ENCODE measurements at regions not wholly inside any gene's neighbourhood (a gene's known extent, or its start where the extent isn't known, plus 50 kb on each side); places are given as distances from the start of the nearest gene placed in this dataset.
"Not testable (repeated sequence)": the region's sequence is repeated elsewhere in the genome, so short reads cannot be mapped to it uniquely, and the experiment has no call there.

GRCh38 chr16:60945225-60945624, 1091.0 kb downstream of the CDH8 start:
- Mint-ChIP-seq H3K27ac (ENCODE audit: unreplicated experiment) (no peak overlapping the region), H3K9me3 (ENCODE audit: unreplicated experiment) (no peaks in the 10 kb centered on the region), H3K4me1 (ENCODE audit: low read depth, unreplicated experiment) (no peaks in the 10 kb centered on the region), H3K4me3 (ENCODE audit: unreplicated experiment) (no peak overlapping the region), H3K27me3 (ENCODE audit: unreplicated experiment) (peaks cover 1% of the 10 kb centered on the region), H3K36me3 (ENCODE audit: unreplicated experiment) (no peaks in the 10 kb centered on the region)
- no peak for DNase-seq
- TF ChIP-seq, protein P1, sequence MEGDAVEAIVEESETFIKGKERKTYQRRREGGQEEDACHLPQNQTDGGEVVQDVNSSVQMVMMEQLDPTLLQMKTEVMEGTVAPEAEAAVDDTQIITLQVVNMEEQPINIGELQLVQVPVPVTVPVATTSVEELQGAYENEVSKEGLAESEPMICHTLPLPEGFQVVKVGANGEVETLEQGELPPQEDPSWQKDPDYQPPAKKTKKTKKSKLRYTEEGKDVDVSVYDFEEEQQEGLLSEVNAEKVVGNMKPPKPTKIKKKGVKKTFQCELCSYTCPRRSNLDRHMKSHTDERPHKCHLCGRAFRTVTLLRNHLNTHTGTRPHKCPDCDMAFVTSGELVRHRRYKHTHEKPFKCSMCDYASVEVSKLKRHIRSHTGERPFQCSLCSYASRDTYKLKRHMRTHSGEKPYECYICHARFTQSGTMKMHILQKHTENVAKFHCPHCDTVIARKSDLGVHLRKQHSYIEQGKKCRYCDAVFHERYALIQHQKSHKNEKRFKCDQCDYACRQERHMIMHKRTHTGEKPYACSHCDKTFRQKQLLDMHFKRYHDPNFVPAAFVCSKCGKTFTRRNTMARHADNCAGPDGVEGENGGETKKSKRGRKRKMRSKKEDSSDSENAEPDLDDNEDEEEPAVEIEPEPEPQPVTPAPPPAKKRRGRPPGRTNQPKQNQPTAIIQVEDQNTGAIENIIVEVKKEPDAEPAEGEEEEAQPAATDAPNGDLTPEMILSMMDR (IDR thresholded peaks at IDR 0.05; ENCODE audit: partially characterized antibody, unreplicated experiment) = no peak

DNA sequence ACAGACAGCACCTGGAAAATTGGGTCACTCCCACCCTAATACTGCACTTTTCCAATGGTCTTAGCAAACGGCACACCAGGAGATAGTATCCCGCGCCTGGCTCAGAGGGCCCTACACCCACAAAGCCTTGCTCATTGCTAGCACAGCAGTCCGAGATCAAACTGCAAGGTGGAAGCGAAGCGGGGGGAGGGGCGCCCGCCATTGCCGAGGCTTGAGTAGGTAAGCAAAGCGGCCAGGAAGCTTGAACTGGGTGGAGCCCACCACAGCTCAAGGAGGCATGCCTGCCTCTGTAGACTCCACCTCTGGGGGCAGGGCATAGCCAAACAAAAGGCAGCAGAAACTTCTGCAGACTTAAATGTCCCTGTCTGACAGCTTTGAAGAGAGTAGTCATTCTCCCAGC, 1100.0 kb downstream of the CDH8 start:
- DNase-seq; H3K4me3 Mint-ChIP-seq (ENCODE audit: unreplicated experiment): not testable (repeated sequence)

DNA sequence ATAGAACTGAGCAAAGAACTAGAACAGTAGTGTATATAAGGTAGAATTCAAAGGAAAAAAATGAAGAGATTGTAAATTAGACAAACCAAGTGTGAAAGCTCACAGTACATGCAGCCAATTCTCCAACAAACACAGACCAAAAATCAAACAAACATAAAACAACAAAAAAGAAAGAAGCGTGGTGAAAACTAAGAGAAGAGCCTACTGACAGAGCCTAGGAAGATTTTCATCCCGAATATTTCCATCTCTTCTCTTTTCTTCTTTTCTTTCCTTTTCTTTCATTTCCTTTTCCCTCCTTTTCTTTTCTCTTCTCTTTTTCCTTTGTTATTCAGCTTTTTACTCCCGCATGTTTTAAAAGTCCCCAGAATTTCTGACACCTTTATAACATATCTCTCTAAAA, 1103.6 kb downstream of the CDH8 start:
- TF ChIP-seq, protein P1 (IDR thresholded peaks at IDR 0.05; ENCODE audit: partially characterized antibody, unreplicated experiment) = no peak
- no peaks in the 10 kb centered on the region for H3K36me3 Mint-ChIP-seq (ENCODE audit: unreplicated experiment)
- H3K4me3 Mint-ChIP-seq (ENCODE audit: unreplicated experiment) = no peak overlapping the region
- H3K27ac Mint-ChIP-seq (ENCODE audit: unreplicated experiment) = no peak overlapping the region
- H3K9me3 Mint-ChIP-seq (ENCODE audit: unreplicated experiment) = no peaks in the 10 kb centered on the region
- H3K4me1 Mint-ChIP-seq (ENCODE audit: low read depth, unreplicated experiment) = no peaks in the 10 kb centered on the region
- no peaks in the 10 kb centered on the region for H3K27me3 Mint-ChIP-seq (ENCODE audit: unreplicated experiment)
- DNase-seq = no peak

More for the DNA sequence above, 1100.0 kb downstream of the CDH8 start:
- H3K27me3 Mint-ChIP-seq (ENCODE audit: unreplicated experiment); H3K4me1 Mint-ChIP-seq (ENCODE audit: low read depth, unreplicated experiment); H3K36me3 Mint-ChIP-seq (ENCODE audit: unreplicated experiment); H3K9me3 Mint-ChIP-seq (ENCODE audit: unreplicated experiment); H3K27ac Mint-ChIP-seq (ENCODE audit: unreplicated experiment): not testable (repeated sequence)

DNA sequence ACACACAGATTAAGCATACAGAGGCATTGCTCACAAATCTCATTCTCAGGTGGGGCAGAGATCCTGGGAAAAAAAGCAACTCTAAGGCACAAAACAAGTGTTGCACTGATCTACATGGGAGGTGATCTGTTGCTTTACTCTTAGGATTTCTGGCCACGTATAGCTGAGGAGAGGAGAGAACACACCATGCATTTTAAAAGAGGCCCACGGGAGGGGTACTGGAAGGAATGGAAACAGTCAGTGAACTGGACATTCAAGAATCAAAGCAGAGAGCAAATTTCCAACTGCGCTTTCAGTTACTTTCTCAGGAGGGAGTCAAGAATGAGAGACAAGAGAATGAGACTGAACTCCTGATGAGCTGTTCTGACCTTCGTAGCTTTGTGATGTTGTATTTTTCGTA, 1105.9 kb downstream of the CDH8 start:
- Mint-ChIP-seq H3K4me1 (ENCODE audit: low read depth, unreplicated experiment) (no peaks in the 10 kb centered on the region), H3K36me3 (ENCODE audit: unreplicated experiment) (no peaks in the 10 kb centered on the region), H3K9me3 (ENCODE audit: unreplicated experiment) (no peaks in the 10 kb centered on the region), H3K27me3 (ENCODE audit: unreplicated experiment) (no peaks in the 10 kb centered on the region), H3K4me3 (ENCODE audit: unreplicated experiment) (no peak overlapping the region), H3K27ac (ENCODE audit: unreplicated experiment) (no peak overlapping the region)
- DNase-seq = no peak
- TF ChIP-seq, protein P1 (IDR thresholded peaks at IDR 0.05; ENCODE audit: partially characterized antibody, unreplicated experiment) = no peak

GRCh38 chr16:60922920-60923319, 1113.3 kb downstream of the CDH8 start:
- H3K9me3 Mint-ChIP-seq (ENCODE audit: unreplicated experiment) = no peaks in the 10 kb centered on the region
- peak; percentile 20 for DNase-seq
- no peak overlapping the region for H3K4me3 Mint-ChIP-seq (ENCODE audit: unreplicated experiment)
- TF ChIP-seq, protein P1 (IDR thresholded peaks at IDR 0.05; ENCODE audit: partially characterized antibody, unreplicated experiment) = no peak
- H3K4me1 Mint-ChIP-seq (ENCODE audit: low read depth, unreplicated experiment) = no peaks in the 10 kb centered on the region
- no peak overlapping the region for H3K27ac Mint-ChIP-seq (ENCODE audit: unreplicated experiment)
- no peaks in the 10 kb centered on the region for H3K27me3 Mint-ChIP-seq (ENCODE audit: unreplicated experiment)
- no peaks in the 10 kb centered on the region for H3K36me3 Mint-ChIP-seq (ENCODE audit: unreplicated experiment)

DNA sequence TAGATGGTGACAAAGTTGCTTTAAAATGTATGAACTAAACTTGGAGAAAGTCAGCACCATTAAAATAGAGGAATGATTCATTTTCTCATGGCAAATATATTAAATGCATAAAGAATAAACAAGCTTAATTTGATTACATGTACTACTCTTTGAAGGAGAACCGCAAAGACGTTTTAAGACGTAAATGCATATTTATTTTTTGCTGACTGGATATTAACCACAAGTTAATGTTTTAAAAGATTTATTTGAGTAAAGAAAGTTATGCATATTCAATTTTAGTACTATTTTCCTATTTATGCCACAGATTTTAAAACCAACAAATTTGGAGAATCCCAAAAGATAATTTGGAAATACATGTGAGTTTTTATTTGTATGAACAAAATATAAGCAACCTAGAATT, 1121.9 kb downstream of the CDH8 start:
- Mint-ChIP-seq H3K36me3 (ENCODE audit: unreplicated experiment) (no peaks in the 10 kb centered on the region), H3K27ac (ENCODE audit: unreplicated experiment) (no peak overlapping the region), H3K27me3 (ENCODE audit: unreplicated experiment) (peaks cover 2% of the 10 kb centered on the region), H3K4me1 (ENCODE audit: low read depth, unreplicated experiment) (peaks cover 3% of the 10 kb centered on the region), H3K9me3 (ENCODE audit: unreplicated experiment) (no peaks in the 10 kb centered on the region), H3K4me3 (ENCODE audit: unreplicated experiment) (no peak overlapping the region)
- DNase-seq = no peak
- TF ChIP-seq, protein P1 (IDR thresholded peaks at IDR 0.05; ENCODE audit: partially characterized antibody, unreplicated experiment) = no peak

Measured in glutamatergic neuron (in vitro differentiated cells).